Mesothelial cell of epicardium (in vitro differentiated cells): ENCODE measurements at regions not wholly inside any gene's neighbourhood (a gene's known extent, or its start where the extent isn't known, plus 50 kb on each side); places are given as distances from the start of the nearest gene placed in this dataset.
A peak's percentile ranks its signal among the peaks of the same experiment; 100 is the strongest.
"Not testable (repeated sequence)": the region's sequence is repeated elsewhere in the genome, so short reads cannot be mapped to it uniquely, and the experiment has no call there.

Source experiments
- DNase-seq, 2 experiments: peaks; one replicate each; pipeline ENCODE4 v3.0.0; 2021; ENCODE audit warnings: low spot score in 2 of 2; ENCODE audit not compliant: unreplicated experiment in 2 of 2
- H3K27ac Mint-ChIP-seq: 2 replicates; pipeline ENCODE4 v1.8.0; 2021; ENCODE audit warnings: mixed read lengths
- H3K27me3 Mint-ChIP-seq: 2 replicates; pipeline ENCODE4 v1.8.0; 2021; ENCODE audit warnings: low read depth, mixed read lengths
- H3K36me3 Mint-ChIP-seq: 2 replicates; pipeline ENCODE4 v1.8.0; 2021; ENCODE audit warnings: mixed read lengths
- H3K4me1 Mint-ChIP-seq: 2 replicates; pipeline ENCODE4 v1.8.0; 2021; ENCODE audit warnings: mixed read lengths
- H3K4me3 Mint-ChIP-seq: 2 replicates; pipeline ENCODE4 v1.8.0; 2021; ENCODE audit warnings: mild to moderate bottlenecking, moderate library complexity, mixed read lengths
- H3K9me3 Mint-ChIP-seq: 2 replicates; pipeline ENCODE4 v1.8.0; 2021; ENCODE audit warnings: mixed read lengths
- CTCF ChIP-seq: fragments of 200-600 bp; sonication (generic); IDR thresholded peaks from one replicate; pipeline ENCODE4 v1.5.0; 2021; ENCODE audit warnings: antibody characterized with exemption; ENCODE audit not compliant: unreplicated experiment

- peaks cover 1% of the 10 kb centered on the region for H3K36me3 Mint-ChIP-seq
Observed at GRCh38 chr14:83885837-83886293, 1644.1 kb upstream of the FLRT2 start.

GRCh38 chr14:83887866-83888265, 1642.1 kb upstream of the FLRT2 start:
- H3K36me3 Mint-ChIP-seq = peaks cover 1% of the 10 kb centered on the region
- no peak for DNase-seq
- peaks cover 7% of the 10 kb centered on the region for H3K9me3 Mint-ChIP-seq
- peaks cover 18% of the 10 kb centered on the region for H3K4me1 Mint-ChIP-seq
- H3K27me3 Mint-ChIP-seq = no peaks in the 10 kb centered on the region
- peak overlapping the region; percentile 71 for H3K27ac Mint-ChIP-seq
- TF ChIP-seq CTCF = no peak
- no peak overlapping the region for H3K4me3 Mint-ChIP-seq

More at GRCh38 chr14:83885837-83886293, 1644.1 kb upstream of the FLRT2 start:
- Mint-ChIP-seq H3K9me3 (peaks cover 11% of the 10 kb centered on the region), H3K27me3 (no peaks in the 10 kb centered on the region), H3K27ac (peak overlapping the region; percentile 47), H3K4me3 (no peak overlapping the region), H3K4me1 (peaks cover 18% of the 10 kb centered on the region)
- DNase-seq = no peak
- TF ChIP-seq CTCF = no peak

GRCh38 chr14:83893447-83893846, 1636.5 kb upstream of the FLRT2 start:
- H3K4me1 Mint-ChIP-seq = peaks cover 11% of the 10 kb centered on the region
- H3K4me3 Mint-ChIP-seq = no peak overlapping the region
- H3K36me3 Mint-ChIP-seq = peaks cover 1% of the 10 kb centered on the region
- no peak overlapping the region for H3K27ac Mint-ChIP-seq
- no peak for DNase-seq
- H3K9me3 Mint-ChIP-seq = peaks cover 7% of the 10 kb centered on the region
- no peaks in the 10 kb centered on the region for H3K27me3 Mint-ChIP-seq
- TF ChIP-seq CTCF = no peak

- no peaks in the 10 kb centered on the region for H3K27me3 Mint-ChIP-seq
- no peak for TF ChIP-seq CTCF
- H3K4me3 Mint-ChIP-seq = no peak overlapping the region
- H3K9me3 Mint-ChIP-seq = no peaks in the 10 kb centered on the region
- H3K36me3 Mint-ChIP-seq = no peaks in the 10 kb centered on the region
- no peak overlapping the region for H3K27ac Mint-ChIP-seq
- peaks cover 11% of the 10 kb centered on the region for H3K4me1 Mint-ChIP-seq
- DNase-seq = no peak
Observed at GRCh38 chr14:83894568-83894967, 1635.4 kb upstream of the FLRT2 start.

GRCh38 chr14:83898558-83898957, 1631.4 kb upstream of the FLRT2 start:
- H3K4me3 Mint-ChIP-seq, DNase-seq, H3K27ac Mint-ChIP-seq, H3K36me3 Mint-ChIP-seq, H3K27me3 Mint-ChIP-seq: not testable (repeated sequence)
- Mint-ChIP-seq H3K4me1 (peaks cover 11% of the 10 kb centered on the region), H3K9me3 (peaks cover 12% of the 10 kb centered on the region)

- H3K4me3 Mint-ChIP-seq = no peak overlapping the region
- no peak for TF ChIP-seq CTCF
- H3K27ac Mint-ChIP-seq = no peak overlapping the region
- H3K27me3 Mint-ChIP-seq = no peaks in the 10 kb centered on the region
- DNase-seq = no peak
- H3K9me3 Mint-ChIP-seq = peaks cover 14% of the 10 kb centered on the region
- H3K4me1 Mint-ChIP-seq = peaks cover 4% of the 10 kb centered on the region
- H3K36me3 Mint-ChIP-seq = peaks cover 2% of the 10 kb centered on the region
Observed at GRCh38 chr14:83899706-83900105, 1630.2 kb upstream of the FLRT2 start.
